Type B pancreatic cell (in vitro differentiated cells): ENCODE measurements at regions not wholly inside any gene's neighbourhood (a gene's known extent, or its start where the extent isn't known, plus 50 kb on each side); places are given as distances from the start of the nearest gene placed in this dataset.
"Not testable (repeated sequence)": the region's sequence is repeated elsewhere in the genome, so short reads cannot be mapped to it uniquely, and the experiment has no call there.

ENCODE experiments used
- DNase-seq: peaks from one replicate; pipeline ENCODE4 v3.0.0; 2021; ENCODE audit warnings: mixed read lengths; ENCODE audit not compliant: unreplicated experiment; ENCODE audit errors: extremely low spot score
- H3K27ac Mint-ChIP-seq: 2 replicates; pipeline ENCODE4 v1.8.0; 2021; ENCODE audit warnings: mild to moderate bottlenecking, mixed read lengths
- H3K27me3 Mint-ChIP-seq: 2 replicates; pipeline ENCODE4 v1.8.0; 2021; ENCODE audit warnings: mixed read lengths
- H3K36me3 Mint-ChIP-seq: 2 replicates; pipeline ENCODE4 v1.8.0; 2021; ENCODE audit warnings: mixed read lengths
- H3K4me1 Mint-ChIP-seq: one replicate; pipeline ENCODE4 v1.8.0; 2021; ENCODE audit warnings: mixed read lengths; ENCODE audit not compliant: unreplicated experiment
- H3K4me3 Mint-ChIP-seq: 2 replicates; pipeline ENCODE4 v1.8.0; 2021; ENCODE audit warnings: mild to moderate bottlenecking, mixed read lengths
- H3K9me3 Mint-ChIP-seq: 2 replicates; pipeline ENCODE4 v1.8.0; 2021; ENCODE audit warnings: mixed read lengths
- TF ChIP-seq, protein P1 (sequence below): fragments of 200-600 bp; sonication (generic); conservative IDR thresholded peaks from 2 replicates; pipeline ENCODE4 v1.5.0; 2021; ENCODE audit warnings: antibody characterized with exemption, mild to moderate bottlenecking

DNA sequence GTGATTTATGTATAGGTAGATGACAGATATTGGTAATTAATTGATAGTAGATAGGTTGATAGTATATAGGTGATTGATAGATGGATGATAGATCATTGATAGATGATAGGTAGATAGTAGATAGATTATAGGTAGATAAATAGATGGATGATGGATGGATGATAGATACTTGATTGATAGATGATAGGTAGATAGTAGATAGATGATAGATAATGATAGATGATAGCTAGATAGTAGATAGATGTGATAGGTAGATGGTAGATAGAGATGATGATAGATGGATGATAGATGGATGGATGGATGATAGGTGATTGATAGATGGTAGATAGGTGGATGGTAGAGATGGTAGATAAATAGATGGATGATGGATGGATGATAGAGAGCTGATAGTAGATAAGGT is 62.0 kb upstream of the SAMD11 start:
- Mint-ChIP-seq H3K36me3 (peaks cover 5% of the 10 kb centered on the region), H3K4me1 (peaks cover 4% of the 10 kb centered on the region), H3K27me3 (peaks cover 56% of the 10 kb centered on the region), H3K9me3 (no peaks in the 10 kb centered on the region), H3K4me3 (no peak overlapping the region), H3K27ac (no peak overlapping the region)
- TF ChIP-seq, protein P1, sequence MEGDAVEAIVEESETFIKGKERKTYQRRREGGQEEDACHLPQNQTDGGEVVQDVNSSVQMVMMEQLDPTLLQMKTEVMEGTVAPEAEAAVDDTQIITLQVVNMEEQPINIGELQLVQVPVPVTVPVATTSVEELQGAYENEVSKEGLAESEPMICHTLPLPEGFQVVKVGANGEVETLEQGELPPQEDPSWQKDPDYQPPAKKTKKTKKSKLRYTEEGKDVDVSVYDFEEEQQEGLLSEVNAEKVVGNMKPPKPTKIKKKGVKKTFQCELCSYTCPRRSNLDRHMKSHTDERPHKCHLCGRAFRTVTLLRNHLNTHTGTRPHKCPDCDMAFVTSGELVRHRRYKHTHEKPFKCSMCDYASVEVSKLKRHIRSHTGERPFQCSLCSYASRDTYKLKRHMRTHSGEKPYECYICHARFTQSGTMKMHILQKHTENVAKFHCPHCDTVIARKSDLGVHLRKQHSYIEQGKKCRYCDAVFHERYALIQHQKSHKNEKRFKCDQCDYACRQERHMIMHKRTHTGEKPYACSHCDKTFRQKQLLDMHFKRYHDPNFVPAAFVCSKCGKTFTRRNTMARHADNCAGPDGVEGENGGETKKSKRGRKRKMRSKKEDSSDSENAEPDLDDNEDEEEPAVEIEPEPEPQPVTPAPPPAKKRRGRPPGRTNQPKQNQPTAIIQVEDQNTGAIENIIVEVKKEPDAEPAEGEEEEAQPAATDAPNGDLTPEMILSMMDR = no peak
- DNase-seq = no peak

DNA sequence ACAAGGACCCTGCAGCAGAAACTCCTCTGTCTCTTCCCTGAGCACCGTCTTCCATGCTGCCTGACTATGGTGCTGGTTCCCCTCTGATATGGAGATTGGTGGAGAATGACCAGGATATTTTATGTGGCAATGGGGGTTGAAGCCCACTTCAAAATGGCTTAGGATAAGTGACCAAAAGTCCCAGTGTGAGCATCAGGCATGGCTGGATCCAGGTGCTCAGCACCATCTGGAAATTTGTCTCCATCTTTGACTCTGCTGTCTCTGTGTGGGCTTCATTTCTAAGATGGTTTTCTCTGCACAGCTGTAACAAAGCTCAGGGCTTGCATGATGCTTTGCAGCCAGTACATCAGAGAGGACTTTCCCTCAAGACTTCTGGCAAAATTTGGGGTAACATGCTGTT is 61.1 kb upstream of the SAMD11 start:
- not testable (repeated sequence) for H3K27ac Mint-ChIP-seq, H3K4me1 Mint-ChIP-seq, DNase-seq, H3K4me3 Mint-ChIP-seq, H3K36me3 Mint-ChIP-seq, H3K9me3 Mint-ChIP-seq
- peaks cover 64% of the 10 kb centered on the region for H3K27me3 Mint-ChIP-seq

DNA sequence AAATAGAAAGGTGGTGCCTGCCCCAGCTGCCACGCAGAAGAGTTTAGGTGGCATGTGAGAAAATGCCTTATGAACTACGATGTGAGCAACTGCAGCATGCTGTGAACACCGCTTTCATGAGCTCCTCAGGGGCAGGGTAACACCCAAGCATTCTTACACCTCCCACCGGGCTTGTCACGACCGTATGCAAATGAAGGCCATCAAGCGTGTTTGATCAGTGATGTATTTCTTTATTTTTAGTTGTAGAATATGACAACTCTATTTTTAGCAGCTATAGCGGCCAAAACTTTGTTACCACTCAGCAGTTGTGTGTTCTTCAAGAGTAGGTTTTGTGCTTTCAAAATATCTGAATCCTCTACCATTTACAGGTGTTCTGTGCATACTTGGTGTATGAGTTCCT is 58.1 kb upstream of the SAMD11 start:
- not testable (repeated sequence) for H3K9me3 Mint-ChIP-seq, DNase-seq, H3K27ac Mint-ChIP-seq, H3K36me3 Mint-ChIP-seq, H3K4me1 Mint-ChIP-seq, H3K4me3 Mint-ChIP-seq
- peaks cover 79% of the 10 kb centered on the region for H3K27me3 Mint-ChIP-seq

DNA sequence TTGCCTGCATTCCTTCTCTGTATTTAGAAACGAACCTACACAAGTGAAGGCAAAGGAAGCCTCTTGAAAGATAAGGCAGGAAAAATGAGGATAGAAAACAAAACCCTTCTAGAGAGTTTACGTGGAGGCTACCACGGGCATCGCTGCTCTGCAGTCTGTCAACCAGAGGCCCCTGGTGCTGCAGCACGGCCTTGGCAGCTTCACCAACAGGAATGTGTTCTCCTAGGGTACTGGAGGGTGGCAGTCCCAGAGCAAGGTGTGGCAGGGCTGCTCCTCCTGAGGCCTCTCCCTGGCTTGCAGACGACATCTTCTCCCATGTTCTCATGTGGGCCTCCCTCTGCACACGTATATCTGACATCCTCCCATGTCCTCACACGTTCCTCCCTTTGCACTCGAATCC is 57.6 kb upstream of the SAMD11 start:
- Mint-ChIP-seq H3K4me3 (no peak overlapping the region), H3K27ac (no peak overlapping the region), H3K27me3 (peaks cover 81% of the 10 kb centered on the region), H3K9me3 (no peaks in the 10 kb centered on the region), H3K4me1 (no peaks in the 10 kb centered on the region), H3K36me3 (peaks cover 5% of the 10 kb centered on the region)
- TF ChIP-seq, protein P1 = no peak
- DNase-seq = no peak

DNA sequence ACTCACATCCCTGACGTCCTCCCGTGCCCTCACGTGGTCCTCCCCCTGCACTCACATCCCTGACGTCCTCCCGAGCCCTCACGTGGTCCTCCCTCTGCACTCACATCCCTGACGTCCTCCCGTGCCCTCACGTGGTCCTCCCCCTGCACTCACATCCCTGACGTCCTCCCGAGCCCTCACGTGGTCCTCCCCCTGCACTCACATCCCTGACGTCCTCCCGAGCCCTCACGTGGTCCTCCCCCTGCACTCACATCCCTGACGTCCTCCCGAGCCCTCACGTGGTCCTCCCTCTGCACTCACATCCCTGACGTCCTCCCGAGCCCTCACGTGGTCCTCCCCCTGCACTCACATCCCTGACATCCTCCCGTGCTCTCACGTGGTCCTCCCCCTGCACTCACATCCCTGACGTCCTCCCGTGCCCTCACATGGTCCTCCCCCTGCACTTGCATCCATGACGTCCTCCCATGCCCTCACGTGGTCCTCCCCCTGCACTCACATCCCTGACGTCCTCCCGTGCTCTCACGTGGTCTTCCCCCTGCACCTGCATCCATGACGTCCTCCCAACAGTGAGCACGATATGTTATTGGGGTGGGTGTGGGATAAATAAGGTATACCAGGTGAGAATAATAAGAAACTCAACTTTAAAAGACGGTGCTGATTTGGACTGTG is 57.0 kb upstream of the SAMD11 start:
- not testable (repeated sequence) for H3K4me1 Mint-ChIP-seq, H3K4me3 Mint-ChIP-seq, H3K9me3 Mint-ChIP-seq, H3K27ac Mint-ChIP-seq, H3K36me3 Mint-ChIP-seq, DNase-seq
- H3K27me3 Mint-ChIP-seq = peaks cover 83% of the 10 kb centered on the region

DNA sequence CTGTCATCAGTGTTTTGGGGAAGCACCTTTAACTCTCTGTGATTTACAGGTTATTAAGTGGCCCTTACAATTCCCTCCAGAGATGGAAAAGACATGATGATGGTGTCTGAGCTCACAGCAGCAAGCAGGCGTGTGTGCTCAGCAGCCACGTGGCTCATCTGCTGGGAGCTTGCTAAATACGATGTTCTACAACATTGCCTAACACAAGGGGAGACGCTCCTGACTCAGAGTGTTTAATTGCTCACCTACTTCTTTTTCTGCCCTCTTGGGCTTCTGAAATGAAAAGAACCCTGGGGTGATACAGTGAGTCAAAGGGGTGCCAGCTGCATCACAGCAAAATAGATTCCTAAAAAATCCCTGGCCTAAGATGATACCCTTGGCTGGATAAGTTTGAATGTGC is 56.2 kb upstream of the SAMD11 start:
- DNase-seq, H3K27ac Mint-ChIP-seq, H3K4me3 Mint-ChIP-seq, H3K36me3 Mint-ChIP-seq, H3K4me1 Mint-ChIP-seq, H3K9me3 Mint-ChIP-seq: not testable (repeated sequence)
- peaks cover 77% of the 10 kb centered on the region for H3K27me3 Mint-ChIP-seq

DNA sequence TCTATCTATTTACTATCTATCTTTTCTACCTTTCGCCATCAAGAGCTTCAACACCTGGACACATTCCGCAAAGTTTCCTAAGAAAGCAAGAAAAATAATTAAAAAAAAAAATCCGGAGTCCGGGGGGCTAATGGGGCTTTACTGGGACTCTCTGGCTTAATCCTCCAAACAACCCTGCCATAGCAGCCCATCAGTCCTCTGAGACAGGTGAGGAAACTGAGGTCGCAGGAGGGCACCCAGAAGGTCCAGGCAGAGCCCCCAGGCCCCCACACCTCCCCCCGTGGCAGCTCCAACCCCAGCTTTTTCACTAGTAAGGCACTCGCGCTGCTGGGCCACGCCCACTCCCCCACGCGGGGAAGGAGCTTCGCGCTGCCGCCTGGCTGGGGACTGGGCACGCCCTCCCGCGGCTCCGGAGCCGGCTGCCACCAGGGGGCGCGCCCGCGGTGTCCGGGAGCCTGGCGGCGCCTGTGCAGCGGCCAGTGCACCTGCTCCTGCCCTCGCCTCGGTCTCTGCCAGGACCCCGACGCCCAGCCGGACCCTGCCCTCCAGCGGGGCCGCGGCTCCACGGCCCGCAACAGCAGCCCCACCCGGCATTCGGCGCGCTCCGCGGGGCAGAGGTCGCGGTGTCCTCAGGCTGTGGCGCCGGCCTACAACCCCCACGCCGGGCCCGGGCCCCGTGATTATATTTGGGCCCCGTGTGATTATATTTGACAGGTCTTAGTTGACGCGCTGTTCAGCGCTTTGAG is 54.1 kb upstream of the SAMD11 start:
- no peak overlapping the region for H3K4me3 Mint-ChIP-seq
- H3K27me3 Mint-ChIP-seq = peaks cover 77% of the 10 kb centered on the region
- no peaks in the 10 kb centered on the region for H3K4me1 Mint-ChIP-seq
- DNase-seq = peak; percentile 83
- H3K36me3 Mint-ChIP-seq = no peaks in the 10 kb centered on the region
- no peaks in the 10 kb centered on the region for H3K9me3 Mint-ChIP-seq
- TF ChIP-seq, protein P1 = peak; percentile 90
- H3K27ac Mint-ChIP-seq = no peak overlapping the region
